Epithelial cell of esophagus (primary cell): ENCODE measurements at regions not wholly inside any gene's neighbourhood (a gene's known extent, or its start where the extent isn't known, plus 50 kb on each side); places are given as distances from the start of the nearest gene placed in this dataset.
"Not testable (repeated sequence)": the region's sequence is repeated elsewhere in the genome, so short reads cannot be mapped to it uniquely, and the experiment has no call there.

Source experiments
- DNase-seq: peaks from one replicate; pipeline ENCODE4 v3.0.0; 2010; ENCODE audit warnings: low read depth
- H3K4me3 ChIP-seq: 2 replicates; pipeline ENCODE4 v1.5.1; 2011; ENCODE audit warnings: mild to moderate bottlenecking, low read length, control low read depth
- CTCF ChIP-seq: IDR thresholded peaks from 2 replicates; pipeline ENCODE4 v1.5.1; 2011; ENCODE audit warnings: low read depth, mild to moderate bottlenecking, low read length, control low read depth, inconsistent platforms; ENCODE audit not compliant: insufficient read depth; ENCODE audit errors: missing control alignments

- no peak overlapping the region for H3K4me3 ChIP-seq
- DNase-seq: no peak
- no peak for TF ChIP-seq CTCF
These were observed 158.4 kb upstream of the NR4A3 start for GRCh38 chr9:99663297-99663696.

DNA sequence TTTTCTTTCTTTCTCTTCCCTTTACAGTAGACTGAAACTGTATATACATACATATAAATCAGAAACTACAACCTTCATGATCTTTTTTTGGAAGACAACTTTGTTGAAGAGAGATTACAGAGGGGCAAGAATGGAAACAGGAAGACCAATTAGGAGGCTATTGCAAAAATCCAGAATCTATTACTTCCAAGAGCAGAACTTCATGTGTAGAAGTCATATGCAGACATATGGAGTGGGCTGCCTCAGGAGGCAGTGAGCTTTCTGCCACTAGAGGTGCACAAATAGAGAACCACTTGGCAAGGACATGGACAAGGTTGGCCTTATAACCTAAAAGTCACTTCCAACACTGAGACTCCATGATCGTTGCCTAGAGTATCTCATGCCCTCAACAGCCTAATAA is 157.8 kb upstream of the NR4A3 start:
- TF ChIP-seq CTCF: no peak
- no peak for DNase-seq
- H3K4me3 ChIP-seq: no peak overlapping the region

DNA sequence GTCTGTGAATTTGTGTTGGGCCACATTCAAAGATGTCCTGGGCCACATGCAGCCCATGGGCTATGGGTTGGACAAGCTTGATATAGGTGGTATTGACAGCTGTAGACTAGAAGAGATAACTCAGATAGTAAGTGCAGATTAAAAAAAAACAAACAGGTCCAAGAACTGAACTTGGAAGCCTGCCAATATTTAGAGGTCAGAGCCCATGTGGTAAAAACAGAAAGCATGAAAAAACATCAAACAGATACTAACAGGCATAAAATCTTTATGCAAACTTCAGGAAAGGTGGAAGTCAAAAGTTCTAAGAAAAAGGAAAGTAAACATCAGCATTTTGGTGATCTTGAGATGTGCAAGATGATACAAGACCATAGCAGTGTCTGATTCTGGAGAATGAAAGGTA is 155.1 kb upstream of the NR4A3 start:
- no peak for DNase-seq
- H3K4me3 ChIP-seq: no peak overlapping the region
- no peak for TF ChIP-seq CTCF

DNA sequence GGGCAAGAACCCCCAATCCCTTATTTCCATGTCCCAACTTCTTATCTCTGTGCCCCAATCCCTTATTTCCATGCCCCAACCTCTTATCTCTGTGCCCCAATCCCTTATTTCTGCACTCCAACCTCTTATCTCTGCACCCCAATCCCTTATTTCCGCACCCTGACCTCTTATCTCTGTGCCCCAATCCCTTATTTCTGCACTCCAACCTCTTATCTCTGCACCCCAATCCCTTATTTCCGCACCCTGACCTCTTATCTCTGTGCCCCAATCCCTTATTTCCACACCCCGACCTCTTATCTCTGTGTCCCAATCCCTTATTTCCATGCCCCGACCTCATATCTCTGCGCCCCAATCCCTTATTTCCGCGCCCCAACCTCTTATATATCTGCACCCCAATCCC is 150.8 kb upstream of the NR4A3 start:
- DNase-seq, H3K4me3 ChIP-seq: not testable (repeated sequence)

DNA sequence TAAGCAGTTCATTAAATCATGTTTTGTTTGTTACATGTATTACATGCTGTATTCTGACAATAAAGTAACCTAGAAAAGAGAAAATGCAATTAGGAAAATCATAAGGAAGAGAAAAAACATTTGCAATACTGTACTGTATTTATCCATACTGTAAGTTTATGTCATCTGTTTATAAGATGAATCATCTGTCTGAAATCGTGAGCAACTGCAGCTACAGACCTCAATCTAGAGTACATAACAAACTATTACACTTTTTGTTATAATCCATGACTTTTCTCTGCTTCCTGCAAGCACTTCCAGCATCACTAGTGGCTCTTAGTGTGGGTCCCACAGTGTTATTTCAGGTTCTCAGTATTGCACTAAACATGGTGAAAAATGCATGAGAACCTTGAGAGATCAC is 144.4 kb upstream of the NR4A3 start:
- no peak for TF ChIP-seq CTCF
- no peak overlapping the region for H3K4me3 ChIP-seq
- DNase-seq: peak; percentile 45

GRCh38 chr9:99678566-99678965 is 143.1 kb upstream of the NR4A3 start:
- no peak for DNase-seq
- no peak overlapping the region for H3K4me3 ChIP-seq
- TF ChIP-seq CTCF: no peak

- peak; percentile 36 for DNase-seq
- no peak for TF ChIP-seq CTCF
- H3K4me3 ChIP-seq: no peak overlapping the region
These were observed 141.5 kb upstream of the NR4A3 start for GRCh38 chr9:99680191-99680590.

- no peak for DNase-seq
- no peak overlapping the region for H3K4me3 ChIP-seq
- TF ChIP-seq CTCF: no peak
These were observed 140.6 kb upstream of the NR4A3 start for GRCh38 chr9:99681113-99681512.
